HG02840 (cell line): ENCODE measurements at regions not wholly inside any gene's neighbourhood (a gene's known extent, or its start where the extent isn't known, plus 50 kb on each side); places are given as distances from the start of the nearest gene placed in this dataset.
"Not testable (repeated sequence)": the region's sequence is repeated elsewhere in the genome, so short reads cannot be mapped to it uniquely, and the experiment has no call there.

ENCODE experiments used
- ATAC-seq: cut with Tn5 transposase; IDR thresholded peaks from one replicate; pipeline ENCODE4 v1.9.1; 2021; ENCODE audit warnings: mild to moderate bottlenecking, moderate library complexity, moderate number of reproducible peaks; ENCODE audit not compliant: unreplicated experiment, low FRiP score

DNA sequence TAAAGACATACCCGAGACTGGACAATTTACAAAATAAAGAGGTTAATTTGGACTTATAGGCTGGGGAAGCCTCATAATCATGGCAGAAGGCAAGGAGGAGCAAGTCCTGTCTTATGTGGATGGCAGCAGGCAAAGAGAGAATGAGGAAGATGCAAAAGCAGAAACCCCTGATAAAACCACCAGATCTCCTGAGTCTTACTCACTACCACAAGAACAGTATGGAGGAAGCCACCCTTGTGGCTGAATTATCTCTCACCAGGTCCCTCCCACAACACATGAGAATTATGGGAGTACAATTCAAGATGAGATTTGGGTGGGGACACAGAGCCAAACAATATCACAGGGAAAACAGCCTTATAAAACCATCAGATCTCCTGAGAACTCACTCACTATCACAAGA, 61.6 kb upstream of the DCLK2 start:
- ATAC-seq = not testable (repeated sequence)

DNA sequence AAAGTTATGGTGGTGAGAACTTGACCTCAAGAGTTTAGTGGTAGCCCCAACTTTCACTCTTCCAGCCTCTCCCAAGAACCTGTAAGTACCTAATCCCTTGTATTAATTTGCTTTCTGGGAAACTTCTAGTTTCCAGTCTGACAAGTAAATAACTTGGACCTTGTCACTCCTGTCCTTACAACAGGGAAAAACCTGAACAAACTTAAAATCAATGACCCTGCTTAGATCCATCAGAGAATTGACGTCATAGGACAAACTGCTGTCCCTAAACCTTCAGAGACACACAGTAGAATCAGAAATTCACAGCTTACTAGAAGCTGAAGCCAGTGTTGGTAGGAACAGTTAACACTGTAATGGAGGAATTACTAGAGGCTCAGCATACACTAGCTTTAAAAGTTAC, 60.0 kb upstream of the DCLK2 start:
- no peak for ATAC-seq

DNA sequence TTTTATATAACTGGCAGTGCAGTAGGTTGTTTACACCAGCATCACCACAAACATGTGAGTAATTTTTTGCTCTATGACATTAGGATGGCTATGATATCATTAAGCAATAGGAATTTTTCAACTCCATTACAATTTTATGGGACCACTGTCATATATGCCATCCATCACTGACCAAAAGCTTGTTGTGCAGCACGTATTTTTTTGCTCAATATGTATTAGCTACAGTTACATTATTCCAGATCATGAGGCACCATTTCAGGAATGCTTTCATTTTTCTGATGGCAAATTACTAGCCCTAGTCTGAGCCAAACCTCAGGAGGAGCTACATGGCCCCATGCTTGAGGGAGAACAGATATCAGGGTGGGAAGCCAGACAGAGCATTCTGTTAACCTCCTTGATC, 56.8 kb upstream of the DCLK2 start:
- ATAC-seq = no peak

DNA sequence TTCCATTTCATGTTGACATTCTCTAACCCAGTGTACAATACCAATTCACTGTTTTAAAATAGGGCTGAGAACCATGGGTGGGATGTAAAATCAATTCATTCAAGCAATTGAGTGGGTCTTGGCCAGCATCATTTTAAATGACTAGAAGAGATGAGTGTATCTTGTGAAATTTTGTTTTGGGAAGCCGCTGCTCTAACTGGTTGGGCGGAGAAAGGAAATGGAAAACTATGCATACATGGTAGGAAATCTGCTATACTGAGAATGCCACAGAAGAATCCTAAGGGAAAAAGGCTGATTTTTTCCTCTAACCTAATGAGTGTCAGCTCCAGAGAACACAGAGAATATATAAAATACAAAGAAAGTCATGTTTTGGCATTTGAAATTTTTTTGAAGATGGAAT, 54.8 kb upstream of the DCLK2 start:
- no peak for ATAC-seq

DNA sequence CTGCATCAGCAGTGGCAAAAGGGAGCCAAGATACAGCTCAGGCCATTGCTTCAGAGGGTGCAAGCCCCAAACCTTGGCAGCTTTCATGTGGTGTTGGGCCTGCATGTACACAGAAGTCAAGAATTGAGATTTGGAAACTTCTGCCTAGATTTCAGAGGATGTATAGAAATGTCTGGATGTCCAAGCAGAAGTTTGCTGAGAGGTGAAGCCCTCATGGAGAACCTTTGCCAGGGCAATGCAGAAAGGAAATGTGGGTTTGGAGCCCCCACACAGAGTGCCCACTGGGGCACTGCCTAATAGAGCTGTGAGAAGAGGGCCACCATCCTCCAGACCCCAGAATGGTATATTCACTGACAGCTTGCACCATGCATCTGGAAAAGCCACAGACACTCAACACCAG, 51.3 kb upstream of the DCLK2 start:
- ATAC-seq = not testable (repeated sequence)
